H9 (cell line): ENCODE measurements at regions not wholly inside any gene's neighbourhood (a gene's known extent, or its start where the extent isn't known, plus 50 kb on each side); places are given as distances from the start of the nearest gene placed in this dataset.

ENCODE experiments used
- DNase-seq: peaks from one replicate; pipeline ENCODE4 v3.0.0-alpha.2; 2017
- H2AFZ ChIP-seq: one replicate; pipeline ENCODE4 v1.6.1; 2013; ENCODE audit warnings: mild to moderate bottlenecking, low read length, control low read depth, moderate library complexity
- H2AK5ac ChIP-seq: 2 replicates; pipeline ENCODE4 v1.6.1; 2013; ENCODE audit warnings: low read length, control low read depth, mixed read lengths; ENCODE audit not compliant: insufficient read length
- H2BK120ac ChIP-seq: one replicate; pipeline ENCODE4 v1.6.1; 2013; ENCODE audit warnings: low read depth, mild to moderate bottlenecking, low read length, control low read depth, inconsistent platforms; ENCODE audit not compliant: poor library complexity, severe bottlenecking
- H2BK12ac ChIP-seq: 2 replicates; pipeline ENCODE4 v1.6.1; 2013; ENCODE audit warnings: low read length, control low read depth, mixed read lengths, low read depth; ENCODE audit not compliant: insufficient read length
- H2BK15ac ChIP-seq: 2 replicates; pipeline ENCODE4 v1.6.1; 2013; ENCODE audit warnings: low read depth, low read length, control low read depth
- H2BK20ac ChIP-seq: one replicate; pipeline ENCODE4 v1.6.1; 2013; ENCODE audit warnings: low read depth, mild to moderate bottlenecking, low read length, control low read depth, inconsistent platforms; ENCODE audit not compliant: poor library complexity, severe bottlenecking
- H2BK5ac ChIP-seq: 2 replicates; pipeline ENCODE4 v1.6.1; 2013; ENCODE audit warnings: low read length, control low read depth, mixed read lengths; ENCODE audit not compliant: insufficient read length
- H3K14ac ChIP-seq: 2 replicates; pipeline ENCODE4 v1.6.1; 2013; ENCODE audit warnings: low read length, control low read depth; ENCODE audit not compliant: insufficient read depth
- H3K18ac ChIP-seq: 2 replicates; pipeline ENCODE4 v1.6.1; 2013; ENCODE audit warnings: low read depth, mild to moderate bottlenecking, mixed read lengths, low read length, control low read depth; ENCODE audit not compliant: insufficient read length
- H3K23ac ChIP-seq: 2 replicates; pipeline ENCODE4 v1.6.1; 2013; ENCODE audit warnings: low read length, control low read depth, mixed read lengths, low read depth; ENCODE audit not compliant: insufficient read length
- H3K23me2 ChIP-seq: 2 replicates; pipeline ENCODE4 v1.6.1; 2013; ENCODE audit warnings: low read depth, mild to moderate bottlenecking, mixed read lengths, low read length, control low read depth; ENCODE audit not compliant: insufficient read length, poor library complexity, severe bottlenecking
- H3K27ac ChIP-seq: 2 replicates; pipeline ENCODE4 v1.5.1; 2013; ENCODE audit warnings: low read length, control low read depth, mixed read lengths, low read depth; ENCODE audit not compliant: insufficient read length
- H3K27me3 ChIP-seq: 2 replicates; pipeline ENCODE4 v1.6.1; 2013; ENCODE audit warnings: low read length, control low read depth, inconsistent platforms; ENCODE audit not compliant: insufficient read depth
- H3K4ac ChIP-seq: 2 replicates; pipeline ENCODE4 v1.6.1; 2013; ENCODE audit warnings: low read depth, mild to moderate bottlenecking, control low read depth, inconsistent platforms, low read length, moderate library complexity
- H3K4me1 ChIP-seq: 2 replicates; pipeline ENCODE4 v1.6.1; 2013; ENCODE audit warnings: low read length, control low read depth, inconsistent platforms; ENCODE audit not compliant: insufficient read depth
- H3K4me2 ChIP-seq: 2 replicates; pipeline ENCODE4 v1.6.1; 2013; ENCODE audit warnings: low read length, control low read depth, mixed read lengths; ENCODE audit not compliant: insufficient read length, insufficient read depth
- H3K56ac ChIP-seq: 2 replicates; pipeline ENCODE4 v1.6.1; 2013; ENCODE audit warnings: low read depth, mild to moderate bottlenecking, mixed read lengths, low read length, control low read depth; ENCODE audit not compliant: insufficient read length
- H3K79me1 ChIP-seq: 2 replicates; pipeline ENCODE4 v1.6.1; 2013; ENCODE audit warnings: low read depth, mild to moderate bottlenecking, moderate library complexity, low read length, control low read depth, inconsistent platforms; ENCODE audit not compliant: insufficient read depth, poor library complexity, severe bottlenecking
- H3K79me2 ChIP-seq: 2 replicates; pipeline ENCODE4 v1.6.1; 2013; ENCODE audit warnings: low read length, control low read depth, inconsistent platforms; ENCODE audit not compliant: insufficient read depth
- H3K9ac ChIP-seq: 2 replicates; pipeline ENCODE4 v1.6.1; 2013; ENCODE audit warnings: low read length, control low read depth, mixed read lengths; ENCODE audit not compliant: insufficient read length; ENCODE audit errors: extremely low read depth
- H3K9me3 ChIP-seq: one replicate; pipeline ENCODE4 v1.6.1; 2013; ENCODE audit warnings: low read depth, low read length, inconsistent platforms; ENCODE audit not compliant: control insufficient read depth
- H3T11ph ChIP-seq: one replicate; pipeline ENCODE4 v1.6.1; 2013; ENCODE audit warnings: mild to moderate bottlenecking, low read length, control low read depth, inconsistent platforms
- H4K20me1 ChIP-seq: one replicate; pipeline ENCODE4 v1.6.1; 2013; ENCODE audit not compliant: control insufficient read depth, insufficient read length, insufficient read depth
- H4K5ac ChIP-seq: 2 replicates; pipeline ENCODE4 v1.6.1; 2013; ENCODE audit warnings: low read depth, mild to moderate bottlenecking, mixed read lengths, low read length, control low read depth; ENCODE audit not compliant: insufficient read length
- H4K8ac ChIP-seq: replicated peaks from 2 replicates; pipeline ENCODE4 v1.6.1; 2013; ENCODE audit warnings: low read length, control low read depth, mixed read lengths, low read depth; ENCODE audit not compliant: insufficient read length
- H4K91ac ChIP-seq: 2 replicates; pipeline ENCODE4 v1.6.1; 2013; ENCODE audit warnings: low read depth, mild to moderate bottlenecking, moderate library complexity, mixed read lengths, low read length, control low read depth; ENCODE audit not compliant: insufficient read length
- H3K27ac Mint-ChIP-seq, 3 experiments: 2 replicates in 2 of 3; 3 replicates in 1 of 3; pipeline ENCODE4 v1.8.0; 2020 to 2021; ENCODE audit warnings: mixed read lengths in 3 of 3, mild to moderate bottlenecking in 1 of 3, moderate library complexity in 1 of 3
- H3K27me3 Mint-ChIP-seq: 2 replicates; pipeline ENCODE4 v1.8.0; 2021; ENCODE audit warnings: low read depth, mild to moderate bottlenecking, moderate library complexity, mixed read lengths
- H3K36me3 Mint-ChIP-seq, 3 experiments: 2 replicates in 2 of 3; 3 replicates in 1 of 3; pipeline ENCODE4 v1.8.0; 2020 to 2021; ENCODE audit warnings: low read depth in 3 of 3, mixed read lengths in 3 of 3; ENCODE audit not compliant: insufficient read depth in 1 of 3
- H3K4me1 Mint-ChIP-seq, 2 experiments: 2 replicates each; pipeline ENCODE4 v1.8.0; 2020; ENCODE audit warnings: mixed read lengths in 2 of 2
- H3K4me3 Mint-ChIP-seq, 2 experiments: 2 replicates in 1 of 2; 3 replicates in 1 of 2; pipeline ENCODE4 v1.8.0; 2020 to 2021; ENCODE audit warnings: mild to moderate bottlenecking in 2 of 2, mixed read lengths in 2 of 2, moderate library complexity in 1 of 2
- H3K9me3 Mint-ChIP-seq, 2 experiments: 2 replicates in 1 of 2; 3 replicates in 1 of 2; pipeline ENCODE4 v1.8.0; 2020; ENCODE audit warnings: mild to moderate bottlenecking in 2 of 2, mixed read lengths in 2 of 2, moderate library complexity in 1 of 2
- WGBS: extraction: QIAGEN DNeasy Blood & Tissue Kit; methylation state at CpG from one replicate; pipeline ENCODE4 v1.1.7; 2013; ENCODE audit warnings: missing lambda C conversion rate, low lambda C conversion rate, mixed read lengths; ENCODE audit not compliant: insufficient read length; ENCODE audit errors: extremely low coverage; 5-methylcytosine and 5-hydroxymethylcytosine counted together
- TF ChIP-seq, protein P1 (sequence below): fragments of 200-600 bp; sonication (generic); conservative IDR thresholded peaks from 3 replicates; pipeline ENCODE4 v1.8.0; 2021; ENCODE audit warnings: antibody characterized with exemption, mild to moderate bottlenecking

DNA sequence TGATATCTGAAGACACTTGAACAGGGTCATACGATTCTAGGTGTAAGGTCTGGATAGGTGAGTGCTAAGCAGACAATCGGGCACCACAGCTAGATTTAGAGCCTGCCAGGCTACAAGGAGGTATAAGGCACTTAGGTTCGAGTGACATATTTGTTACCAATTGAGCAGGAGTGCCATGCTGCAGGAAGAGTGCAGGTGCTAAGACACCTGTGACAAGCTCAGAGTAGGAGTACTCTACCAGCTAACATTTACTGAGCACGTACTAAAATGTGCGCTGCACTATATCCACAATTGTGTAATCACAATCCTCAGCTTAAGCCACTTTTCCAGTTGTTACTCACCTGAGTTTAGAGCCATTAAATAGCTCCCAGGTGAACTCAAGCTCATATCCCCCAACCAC, 227.8 kb upstream of the MOCS1 start:
- no peak overlapping the region for H3K27ac Mint-ChIP-seq
- Histone ChIP-seq H3K18ac (no peak overlapping the region), H3K23me2 (no peaks in the 10 kb centered on the region), H4K20me1 (no peaks in the 10 kb centered on the region), H3K23ac (no peak overlapping the region), H3K9ac (no peak overlapping the region), H2BK12ac (no peak overlapping the region), H3K79me1 (no peaks in the 10 kb centered on the region), H2BK5ac (no peak overlapping the region), H4K91ac (no peak overlapping the region), H3K4me1 (no peaks in the 10 kb centered on the region; the same call in 1 of the 2 replicates), H2BK20ac (no peak overlapping the region), H2AFZ (no peak overlapping the region), H2BK15ac (no peak overlapping the region), H2BK120ac (no peak overlapping the region), H3K79me2 (no peaks in the 10 kb centered on the region), H4K5ac (no peak overlapping the region), H3K4ac (no peak overlapping the region), H2AK5ac (no peak overlapping the region), H3K14ac (no peak overlapping the region), H3T11ph (no peak overlapping the region), H3K56ac (no peak overlapping the region), H3K4me2 (no peak overlapping the region), H4K8ac (no peak overlapping the region), H3K27ac (no peak overlapping the region), H3K9me3 (no peaks in the 10 kb centered on the region), H3K27me3 (no peaks in the 10 kb centered on the region)
- no peaks in the 10 kb centered on the region; a peak in 1 of 7 replicates for H3K36me3 Mint-ChIP-seq
- no CpG with 5 or more reads among the region's 5 CpGs for WGBS
- no peak overlapping the region for H3K4me3 Mint-ChIP-seq
- no peak for DNase-seq
- H3K4me1 Mint-ChIP-seq = peaks cover 7% of the 10 kb centered on the region in 2 experiments
- peaks cover 5% of the 10 kb centered on the region for H3K27me3 Mint-ChIP-seq
- TF ChIP-seq, protein P1, sequence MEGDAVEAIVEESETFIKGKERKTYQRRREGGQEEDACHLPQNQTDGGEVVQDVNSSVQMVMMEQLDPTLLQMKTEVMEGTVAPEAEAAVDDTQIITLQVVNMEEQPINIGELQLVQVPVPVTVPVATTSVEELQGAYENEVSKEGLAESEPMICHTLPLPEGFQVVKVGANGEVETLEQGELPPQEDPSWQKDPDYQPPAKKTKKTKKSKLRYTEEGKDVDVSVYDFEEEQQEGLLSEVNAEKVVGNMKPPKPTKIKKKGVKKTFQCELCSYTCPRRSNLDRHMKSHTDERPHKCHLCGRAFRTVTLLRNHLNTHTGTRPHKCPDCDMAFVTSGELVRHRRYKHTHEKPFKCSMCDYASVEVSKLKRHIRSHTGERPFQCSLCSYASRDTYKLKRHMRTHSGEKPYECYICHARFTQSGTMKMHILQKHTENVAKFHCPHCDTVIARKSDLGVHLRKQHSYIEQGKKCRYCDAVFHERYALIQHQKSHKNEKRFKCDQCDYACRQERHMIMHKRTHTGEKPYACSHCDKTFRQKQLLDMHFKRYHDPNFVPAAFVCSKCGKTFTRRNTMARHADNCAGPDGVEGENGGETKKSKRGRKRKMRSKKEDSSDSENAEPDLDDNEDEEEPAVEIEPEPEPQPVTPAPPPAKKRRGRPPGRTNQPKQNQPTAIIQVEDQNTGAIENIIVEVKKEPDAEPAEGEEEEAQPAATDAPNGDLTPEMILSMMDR = no peak
- H3K9me3 Mint-ChIP-seq = no peaks in the 10 kb centered on the region; a peak in 1 of 5 replicates
